Epithelial cell of proximal tubule (primary cell): ENCODE measurements at regions not wholly inside any gene's neighbourhood (a gene's known extent, or its start where the extent isn't known, plus 50 kb on each side); places are given as distances from the start of the nearest gene placed in this dataset.

ENCODE experiments used
- DNase-seq: peaks from one replicate; pipeline ENCODE4 v3.0.0-alpha.2; 2011; ENCODE audit warnings: low read depth
- H3K4me3 ChIP-seq: 2 replicates; pipeline ENCODE4 v1.5.1; 2011; ENCODE audit warnings: low read depth, mild to moderate bottlenecking, low read length
- CTCF ChIP-seq: conservative IDR thresholded peaks from 2 replicates; pipeline ENCODE4 v1.5.1; 2012; ENCODE audit warnings: low read depth, mild to moderate bottlenecking, low read length

GRCh38 chr18:46400449-46400848 lies 256.6 kb downstream of the LOXHD1 start:
- no peak for DNase-seq
- H3K4me3 ChIP-seq = no peak overlapping the region
- no peak for TF ChIP-seq CTCF

- no peak for TF ChIP-seq CTCF
- DNase-seq = no peak
- no peak overlapping the region for H3K4me3 ChIP-seq
Measured at GRCh38 chr18:46401486-46402070, 255.4 kb downstream of the LOXHD1 start.

- no peak for TF ChIP-seq CTCF
- DNase-seq = no peak
Measured at GRCh38 chr18:46402396-46402795, 254.6 kb downstream of the LOXHD1 start.

GRCh38 chr18:46402945-46403344 lies 254.1 kb downstream of the LOXHD1 start:
- DNase-seq = no peak
- no peak for TF ChIP-seq CTCF
- H3K4me3 ChIP-seq = no peak overlapping the region

More at GRCh38 chr18:46402396-46402795, 254.6 kb downstream of the LOXHD1 start:
- H3K4me3 ChIP-seq = no peak overlapping the region

- no peak for TF ChIP-seq CTCF
- no peak for DNase-seq
- H3K4me3 ChIP-seq = no peak overlapping the region
Measured at GRCh38 chr18:46405832-46406538, 251.0 kb downstream of the LOXHD1 start.

GRCh38 chr18:46406539-46406932 lies 250.5 kb downstream of the LOXHD1 start:
- no peak overlapping the region for H3K4me3 ChIP-seq
- no peak for TF ChIP-seq CTCF
- DNase-seq = no peak
